PFSK-1 (cell line): ENCODE measurements at regions not wholly inside any gene's neighbourhood (a gene's known extent, or its start where the extent isn't known, plus 50 kb on each side); places are given as distances from the start of the nearest gene placed in this dataset.

Experiments
- POLR2AphosphoS5 ChIP-seq: IDR thresholded peaks from 2 replicates; pipeline ENCODE4 v1.6.1; 2012; ENCODE audit warnings: low read depth, mild to moderate bottlenecking, control low read depth, low read length, moderate library complexity
- REST ChIP-seq, 2 experiments: IDR thresholded peaks; 2 replicates each; pipeline versions ENCODE4 v1.6.1 to v1.8.0; 2011 to 2012; ENCODE audit warnings: low read depth in 2 of 2, low read length in 2 of 2, control low read depth in 1 of 2, inconsistent platforms in 1 of 2, mild to moderate bottlenecking in 1 of 2, moderate library complexity in 1 of 2; ENCODE audit not compliant: insufficient read depth in 1 of 2
- SIN3A ChIP-seq: IDR thresholded peaks from 2 replicates; pipeline ENCODE4 v1.6.1; 2012; ENCODE audit warnings: mild to moderate bottlenecking, low read length, moderate library complexity, borderline replicate concordance; ENCODE audit not compliant: insufficient read depth
- TAF1 ChIP-seq: IDR thresholded peaks from 2 replicates; pipeline ENCODE4 v1.6.1; 2012; ENCODE audit warnings: low read length, control low read depth, borderline replicate concordance; ENCODE audit not compliant: insufficient read depth

GRCh38 chr14:98249057-98249456 lies 1022.9 kb downstream of the BCL11B start:
- no peak for TF ChIP-seq TAF1
- no peak for TF ChIP-seq REST (IDR thresholded peaks at IDR 0.05; ENCODE audit: insufficient read depth in 1 of 2, low read depth in 2 of 2, low read length in 2 of 2)
- TF ChIP-seq POLR2AphosphoS5: no peak
- no peak for TF ChIP-seq SIN3A
